ENCODE measurements at regions not wholly inside any gene's neighbourhood (a gene's known extent, or its start where the extent isn't known, plus 50 kb on each side); places are given as distances from the start of the nearest gene placed in this dataset.

GRCh38 chr7:120053390-120053961 is 219.5 kb upstream of the KCND2 start:
- TF ChIP-seq EZH2 (IDR thresholded peaks at IDR 0.05): no peak
- no peak for TF ChIP-seq FOXP2 (optimal IDR thresholded peaks at IDR 0.05; ENCODE audit: control extremely low read depth, extremely low read length, insufficient read depth)
- TF ChIP-seq POLR2AphosphoS5 (IDR thresholded peaks at IDR 0.05; ENCODE audit: borderline replicate concordance, low read depth, low read length): no peak
